K562 (cell line): ENCODE measurements at regions not wholly inside any gene's neighbourhood (a gene's known extent, or its start where the extent isn't known, plus 50 kb on each side); places are given as distances from the start of the nearest gene placed in this dataset.

Source experiments
- CCAR2 ChIP-seq: fragments of 200-400 bp; formaldehyde crosslinking; IDR thresholded peaks from 2 replicates; pipeline ENCODE4 v1.6.1; 2017; ENCODE audit warnings: mild to moderate bottlenecking, low read depth, low read length
- CTCF ChIP-seq, 3 experiments: IDR thresholded peaks in 2 of 3; conservative IDR thresholded peaks in 1 of 3; 2 replicates each; pipeline ENCODE4 v1.5.1; 2011 to 2012; ENCODE audit warnings: low read length in 3 of 3, mild to moderate bottlenecking in 3 of 3, control low read depth in 2 of 3, improper control_type of control experiment in 1 of 3, inconsistent platforms in 1 of 3, low read depth in 1 of 3, mixed read lengths in 1 of 3, moderate library complexity in 1 of 3; ENCODE audit not compliant: insufficient read depth in 2 of 3
- MXI1 ChIP-seq: IDR thresholded peaks from 2 replicates; pipeline ENCODE4 v1.6.1; 2011; ENCODE audit warnings: low read depth, mild to moderate bottlenecking, improper control_type of control experiment, low read length
- NBN ChIP-seq: fragments of 450-650 bp; IDR thresholded peaks from 2 replicates; pipeline ENCODE4 v1.6.1; 2016; ENCODE audit warnings: low read depth, mild to moderate bottlenecking
- NRF1 ChIP-seq, 2 experiments: fragments of 450-650 bp; IDR thresholded peaks in 1 of 2; conservative IDR thresholded peaks in 1 of 2; 2 replicates each; pipeline ENCODE4 v1.6.1; 2014; ENCODE audit warnings: mild to moderate bottlenecking in 2 of 2
- PHB2 ChIP-seq: fragments of 450-650 bp; IDR thresholded peaks from 2 replicates; pipeline ENCODE4 v1.6.1; 2017; ENCODE audit warnings: low read depth
- PURB ChIP-seq: sonication (generic); formaldehyde crosslinking; IDR thresholded peaks from 2 replicates; pipeline ENCODE4 v1.9.0; 2021; ENCODE audit warnings: low read depth, mild to moderate bottlenecking, missing genetic modification reagents
- RFX5 ChIP-seq: IDR thresholded peaks from 2 replicates; pipeline ENCODE4 v1.6.1; 2011; ENCODE audit warnings: low read depth, mild to moderate bottlenecking, improper control_type of control experiment, low read length
- SPI1 ChIP-seq: IDR thresholded peaks from 2 replicates; pipeline ENCODE4 v1.6.1; 2011; ENCODE audit warnings: low read depth, low read length, control low read depth, borderline replicate concordance
- ZBED1 ChIP-seq: IDR thresholded peaks from 2 replicates; pipeline ENCODE4 v1.6.1; 2014
- ZNF121 ChIP-seq: sonication (generic); formaldehyde crosslinking; conservative IDR thresholded peaks from 2 replicates; pipeline ENCODE4 v1.8.0; 2022; ENCODE audit warnings: missing genetic modification reagents
- ZNF239 ChIP-seq: fragments of 250-450 bp; sonication (Bioruptor Pico); IDR thresholded peaks from 2 replicates; pipeline ENCODE4 v1.4.0; 2020; ENCODE audit warnings: mild to moderate bottlenecking
- TF ChIP-seq, protein P1 (sequence below): fragments of 250-450 bp; sonication (Bioruptor Pico); IDR thresholded peaks from 2 replicates; pipeline ENCODE4 v1.5.0; 2021
- TF ChIP-seq, protein P2 (sequence below): fragments of 250-450 bp; sonication (Bioruptor Pico); IDR thresholded peaks from 2 replicates; pipeline ENCODE4 v1.8.0; 2022; ENCODE audit warnings: moderate library complexity, mild to moderate bottlenecking, inconsistent platforms

- TF ChIP-seq SPI1 = no peak
- no peak for TF ChIP-seq MXI1
- TF ChIP-seq ZBED1 = no peak
- TF ChIP-seq CTCF (IDR thresholded peaks at IDR 0.05 in 2 of 3, conservative IDR thresholded peaks at IDR 0.05 in 1 of 3; ENCODE audit: insufficient read depth in 2 of 3, low read depth in 1 of 3, low read length in 3 of 3) = no peak
- no peak for TF ChIP-seq PURB (CRISPR knock-in tag)
- no peak for TF ChIP-seq PHB2
- TF ChIP-seq, protein P1, sequence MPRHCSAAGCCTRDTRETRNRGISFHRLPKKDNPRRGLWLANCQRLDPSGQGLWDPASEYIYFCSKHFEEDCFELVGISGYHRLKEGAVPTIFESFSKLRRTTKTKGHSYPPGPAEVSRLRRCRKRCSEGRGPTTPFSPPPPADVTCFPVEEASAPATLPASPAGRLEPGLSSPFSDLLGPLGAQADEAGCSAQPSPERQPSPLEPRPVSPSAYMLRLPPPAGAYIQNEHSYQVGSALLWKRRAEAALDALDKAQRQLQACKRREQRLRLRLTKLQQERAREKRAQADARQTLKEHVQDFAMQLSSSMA (CRISPR knock-in tag) = no peak
- TF ChIP-seq NRF1 (conservative IDR thresholded peaks at IDR 0.05 in 1 of 2, IDR thresholded peaks at IDR 0.05 in 1 of 2) = no peak
- TF ChIP-seq, protein P2, sequence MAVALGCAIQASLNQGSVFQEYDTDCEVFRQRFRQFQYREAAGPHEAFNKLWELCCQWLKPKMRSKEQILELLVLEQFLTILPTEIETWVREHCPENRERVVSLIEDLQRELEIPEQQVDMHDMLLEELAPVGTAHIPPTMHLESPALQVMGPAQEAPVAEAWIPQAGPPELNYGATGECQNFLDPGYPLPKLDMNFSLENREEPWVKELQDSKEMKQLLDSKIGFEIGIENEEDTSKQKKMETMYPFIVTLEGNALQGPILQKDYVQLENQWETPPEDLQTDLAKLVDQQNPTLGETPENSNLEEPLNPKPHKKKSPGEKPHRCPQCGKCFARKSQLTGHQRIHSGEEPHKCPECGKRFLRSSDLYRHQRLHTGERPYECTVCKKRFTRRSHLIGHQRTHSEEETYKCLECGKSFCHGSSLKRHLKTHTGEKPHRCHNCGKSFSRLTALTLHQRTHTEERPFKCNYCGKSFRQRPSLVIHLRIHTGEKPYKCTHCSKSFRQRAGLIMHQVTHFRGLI (CRISPR knock-in tag) = no peak
- no peak for TF ChIP-seq ZNF239 (CRISPR knock-in tag)
- TF ChIP-seq NBN = no peak
- no peak for TF ChIP-seq ZNF121 (CRISPR knock-in tag)
- TF ChIP-seq RFX5 = no peak
- TF ChIP-seq CCAR2 = no peak
Observed at GRCh38 chr2:117379928-117380327, 434.6 kb upstream of the DDX18 start.
